Stimulated activated naive CD4-positive, alpha-beta T cell (primary cell): ENCODE measurements at regions not wholly inside any gene's neighbourhood (a gene's known extent, or its start where the extent isn't known, plus 50 kb on each side); places are given as distances from the start of the nearest gene placed in this dataset.
"Not testable (repeated sequence)": the region's sequence is repeated elsewhere in the genome, so short reads cannot be mapped to it uniquely, and the experiment has no call there.

Source experiments
- DNase-seq, 6 experiments: peaks; one replicate each; lab custom pipeline; 2025; lab: John Stamatoyannopoulos, UW

GRCh38 chr2:43071599-43072550 lies 154.5 kb downstream of the ZFP36L2 start:
- no peak for DNase-seq

DNA sequence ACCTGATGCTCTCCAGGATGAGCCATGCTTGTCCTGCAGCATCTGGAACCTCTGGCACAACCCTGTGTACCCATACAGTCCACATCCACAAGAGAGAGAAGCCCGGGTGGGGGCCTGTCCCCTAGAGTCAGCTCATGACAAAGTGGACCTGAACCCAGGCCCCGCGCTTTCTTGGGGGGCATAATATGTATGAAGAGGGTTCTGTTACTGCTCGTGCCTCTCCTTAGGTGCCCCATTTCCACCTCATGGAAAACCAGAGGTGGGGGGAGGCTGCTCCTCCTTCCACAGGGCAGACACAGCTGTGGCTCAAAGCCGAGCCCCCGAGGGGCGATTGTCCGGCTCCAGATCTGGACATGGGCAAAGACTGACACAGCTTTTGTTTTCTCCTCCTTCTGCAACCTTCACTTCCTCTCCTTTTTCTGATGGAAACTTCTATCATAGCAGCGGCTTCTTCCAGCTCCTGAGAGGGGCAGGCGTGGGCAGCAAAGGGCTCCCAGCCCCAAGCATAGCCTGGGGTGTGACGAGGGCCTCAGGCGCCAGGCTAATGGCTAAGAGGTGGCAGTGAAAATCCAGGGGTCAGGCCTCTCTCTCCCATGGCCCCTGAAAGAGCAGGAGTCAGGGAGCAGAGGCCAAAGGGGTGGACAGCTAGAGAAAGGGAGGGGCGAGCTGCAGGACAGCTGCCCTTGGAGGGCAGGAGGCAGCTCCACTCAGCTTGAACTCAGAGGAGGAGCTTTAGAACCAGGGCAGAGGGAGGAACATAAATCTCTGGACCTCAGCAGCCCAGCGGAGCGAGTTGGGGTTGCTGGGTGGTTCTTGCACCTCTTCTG lies 155.5 kb downstream of the ZFP36L2 start:
- no peak for DNase-seq

DNA sequence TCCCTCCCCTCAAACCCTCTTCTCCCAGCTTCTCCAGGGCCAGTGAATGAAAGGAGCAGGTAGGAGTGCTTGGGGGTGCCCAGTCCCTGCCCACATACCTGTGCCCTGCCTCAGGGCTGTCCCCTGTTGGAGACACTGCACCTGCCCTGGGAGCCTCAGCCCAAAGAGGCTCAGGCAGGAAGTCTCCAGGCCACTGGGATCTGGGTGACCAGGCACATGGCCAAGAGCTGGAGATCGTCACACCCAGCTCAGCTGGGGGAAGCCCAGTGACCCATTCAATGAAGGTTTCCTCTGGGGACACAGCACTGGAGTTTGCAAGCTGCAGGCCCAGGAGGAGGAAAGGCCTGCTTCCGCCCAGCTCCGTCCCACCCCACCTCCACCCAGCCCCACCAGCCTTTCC lies 156.4 kb downstream of the ZFP36L2 start:
- DNase-seq: no peak

DNA sequence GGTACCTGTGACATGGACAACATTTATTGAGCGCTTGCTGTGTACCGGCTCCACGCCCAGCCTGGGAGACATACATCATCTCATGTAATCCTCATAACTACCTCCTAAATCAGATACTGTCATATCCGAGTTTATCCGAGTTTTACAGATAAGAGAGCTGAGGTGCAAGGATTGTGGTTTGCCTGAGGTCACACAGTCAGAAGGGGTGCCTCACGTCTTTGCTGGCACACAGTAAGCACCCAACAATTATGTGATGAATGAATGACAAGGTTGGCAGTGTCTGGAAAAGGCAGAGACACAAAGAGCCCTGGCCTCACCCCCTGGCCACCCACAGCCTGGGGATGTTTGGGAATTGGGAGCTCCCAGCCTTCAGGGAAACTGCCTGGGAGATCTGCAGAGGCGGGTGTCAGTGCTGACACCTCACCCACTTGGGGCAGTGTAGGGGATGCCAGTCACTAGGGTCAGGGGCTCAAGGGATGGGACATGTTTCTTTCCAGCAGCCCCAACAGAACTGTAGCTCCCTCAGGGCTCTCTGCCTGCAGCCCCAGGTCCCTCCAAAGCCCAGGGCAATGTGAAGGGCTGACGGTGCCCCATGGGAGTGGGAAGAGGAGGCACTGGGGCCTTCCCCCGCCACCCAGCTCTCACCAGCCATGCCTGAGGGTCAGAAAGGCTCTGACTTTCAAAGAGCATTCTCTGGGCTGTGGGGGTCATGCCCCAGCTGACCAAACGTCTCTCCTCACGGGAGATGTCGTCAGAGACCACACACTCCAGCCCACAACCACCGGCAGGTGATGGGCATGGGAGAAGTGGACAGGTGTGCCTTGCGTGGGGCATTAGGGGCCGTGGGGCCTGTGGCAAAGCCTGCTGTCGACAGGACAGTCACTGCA lies 157.5 kb downstream of the ZFP36L2 start:
- DNase-seq: no peak

DNA sequence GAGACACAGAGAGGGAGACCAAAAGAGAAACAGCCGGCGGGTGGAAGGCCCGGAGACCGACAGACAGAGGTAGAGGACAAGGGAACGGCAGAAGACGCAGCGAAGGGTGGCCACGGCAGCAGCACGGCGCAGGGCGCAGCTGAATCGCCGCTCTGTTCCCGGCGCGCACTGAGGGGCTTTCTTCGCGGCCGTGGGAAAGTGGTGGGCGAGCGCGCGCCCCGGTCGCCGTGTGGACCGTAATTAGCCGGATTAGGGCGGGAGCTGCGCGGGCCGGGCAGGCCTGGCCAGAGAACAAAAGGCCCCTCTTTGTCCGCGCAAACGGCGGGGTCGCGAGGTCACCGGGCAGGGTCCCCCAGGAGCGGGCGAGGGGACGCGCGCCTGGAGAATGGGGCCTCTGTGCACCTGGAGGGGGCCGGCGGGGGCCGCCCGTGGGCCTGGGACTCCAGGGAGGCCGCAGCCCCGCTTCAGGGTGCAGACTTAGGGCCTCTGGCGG lies 158.3 kb downstream of the ZFP36L2 start:
- no peak for DNase-seq

DNA sequence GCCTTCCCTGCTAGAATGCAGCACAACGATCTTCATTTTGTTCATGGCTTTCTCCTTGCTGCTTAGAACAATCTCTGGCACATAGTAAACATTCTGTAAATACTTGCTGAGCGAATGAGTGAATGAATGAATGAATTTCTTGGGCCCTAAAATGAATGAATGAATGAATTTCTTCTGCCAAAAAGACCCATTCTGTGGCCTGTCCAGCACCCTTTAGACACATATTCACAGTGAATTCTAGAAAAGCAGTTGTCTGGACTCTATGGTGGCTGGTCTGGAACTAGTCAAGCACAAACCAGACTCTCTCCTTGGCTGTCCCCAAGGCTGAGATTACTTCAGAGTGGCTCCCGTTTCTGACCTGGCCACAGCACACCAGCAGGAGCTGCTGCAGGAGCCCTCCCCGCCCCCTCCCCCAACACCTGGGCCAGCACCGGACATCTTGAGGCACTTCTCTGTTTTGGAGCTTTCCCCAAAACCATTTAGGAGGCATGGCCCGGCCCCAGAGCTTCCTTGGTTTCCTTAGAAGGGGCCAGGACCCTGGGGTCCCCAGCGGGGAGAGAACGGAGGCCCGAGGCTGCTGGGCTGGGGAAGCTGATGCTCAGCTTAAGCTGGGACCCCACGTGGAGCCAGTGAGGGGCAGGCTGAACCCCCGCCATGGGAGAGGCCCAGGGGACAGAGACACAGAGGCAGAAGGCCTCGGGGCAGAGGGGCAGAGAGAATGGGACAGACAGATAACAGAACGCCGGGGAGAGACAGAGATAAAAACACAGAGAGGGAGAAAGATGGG lies 159.0 kb downstream of the ZFP36L2 start:
- DNase-seq: no peak

GRCh38 chr2:43066541-43067253 lies 159.7 kb downstream of the ZFP36L2 start:
- DNase-seq: not testable (repeated sequence)

GRCh38 chr2:43065871-43066270 lies 160.5 kb downstream of the ZFP36L2 start:
- DNase-seq: no peak

- DNase-seq: no peak
Observed at GRCh38 chr2:43065036-43065435, 161.4 kb downstream of the ZFP36L2 start.

GRCh38 chr2:43063096-43063495 lies 163.3 kb downstream of the ZFP36L2 start:
- not testable (repeated sequence) for DNase-seq

GRCh38 chr2:43062058-43062457 lies 164.3 kb downstream of the ZFP36L2 start:
- no peak for DNase-seq

DNA sequence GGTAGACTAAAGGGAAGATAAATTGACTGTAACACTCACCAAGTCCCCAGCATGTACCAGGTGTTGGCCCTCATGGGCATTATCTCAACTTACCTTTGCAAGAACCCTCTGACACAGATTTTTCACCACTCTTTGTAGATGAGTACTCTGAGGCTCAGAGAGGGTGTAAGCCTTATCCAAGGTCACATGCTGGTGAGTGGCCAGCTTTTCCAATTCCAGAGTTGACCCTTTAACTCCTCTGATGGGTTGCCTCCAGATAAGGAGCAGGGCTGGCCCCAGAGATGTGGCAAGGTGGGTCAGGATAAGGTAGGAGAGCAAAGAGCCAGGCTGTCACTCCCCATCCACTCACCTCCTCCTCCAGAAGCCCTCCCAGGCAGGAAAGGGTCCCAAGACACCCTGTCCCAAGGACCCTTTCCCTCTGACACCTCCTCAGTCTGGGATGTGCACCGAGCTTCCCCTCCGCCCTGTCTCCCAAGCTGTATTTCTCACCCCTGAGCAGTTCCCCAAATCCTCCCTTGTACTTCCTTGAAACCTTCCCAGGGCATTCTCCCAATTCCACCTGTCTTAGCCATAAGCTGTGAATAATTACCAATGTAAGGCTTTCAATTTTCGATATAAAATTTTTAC lies 165.9 kb downstream of the ZFP36L2 start:
- DNase-seq: no peak

DNA sequence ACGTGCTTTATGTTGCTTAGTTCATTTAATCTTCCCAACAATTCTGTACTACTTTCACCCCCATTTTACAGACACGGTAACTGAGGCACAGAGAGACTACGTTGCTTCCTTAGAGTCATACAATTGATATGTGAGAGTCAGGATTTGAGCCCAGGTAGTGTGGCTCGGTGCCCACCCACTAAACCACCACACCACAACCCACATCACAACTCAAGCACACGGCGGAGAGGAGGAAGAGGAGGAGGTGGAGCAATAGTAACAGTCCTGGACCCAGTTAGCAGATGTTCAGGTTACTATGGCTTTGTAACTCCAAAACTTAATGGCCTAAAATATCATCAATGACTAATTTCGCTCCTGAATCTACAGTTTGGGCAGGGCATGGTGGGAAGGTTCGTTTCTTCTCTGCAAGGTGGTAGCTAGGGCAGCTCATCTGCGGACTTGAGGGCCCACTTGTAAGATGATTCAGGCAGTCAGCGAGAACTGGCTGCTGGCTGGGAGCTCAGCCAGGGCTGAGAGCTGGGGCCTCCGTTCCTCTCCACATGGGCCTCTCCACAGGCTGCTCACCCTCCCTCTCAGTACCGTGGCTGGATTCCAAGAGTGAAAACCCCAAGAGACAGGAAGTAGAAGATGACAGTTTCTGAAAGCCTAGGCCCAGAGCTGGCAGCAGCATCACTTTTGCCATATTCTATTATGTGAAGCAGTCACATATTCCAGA lies 167.1 kb downstream of the ZFP36L2 start:
- DNase-seq: peak; percentile 35 to 78 (median 54)

DNA sequence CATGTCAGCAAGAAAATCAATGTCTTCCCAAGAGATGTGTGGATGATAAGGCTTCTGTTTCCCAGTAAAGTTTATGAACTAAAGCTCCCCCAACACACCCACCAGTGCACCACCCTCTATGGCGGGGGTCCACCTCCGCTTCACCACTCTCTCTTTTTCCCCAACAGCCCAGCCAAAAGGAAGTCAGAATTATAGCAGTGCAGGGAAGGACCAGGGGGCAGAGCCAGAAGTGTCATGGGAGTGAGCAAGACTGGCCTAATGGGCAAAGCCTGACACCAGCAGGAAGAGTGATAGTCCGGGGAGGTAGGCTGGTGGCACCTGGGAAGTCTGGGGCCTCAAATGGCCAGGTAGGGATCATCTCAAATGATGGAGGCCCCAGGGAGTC lies 167.7 kb downstream of the ZFP36L2 start:
- no peak for DNase-seq

DNA sequence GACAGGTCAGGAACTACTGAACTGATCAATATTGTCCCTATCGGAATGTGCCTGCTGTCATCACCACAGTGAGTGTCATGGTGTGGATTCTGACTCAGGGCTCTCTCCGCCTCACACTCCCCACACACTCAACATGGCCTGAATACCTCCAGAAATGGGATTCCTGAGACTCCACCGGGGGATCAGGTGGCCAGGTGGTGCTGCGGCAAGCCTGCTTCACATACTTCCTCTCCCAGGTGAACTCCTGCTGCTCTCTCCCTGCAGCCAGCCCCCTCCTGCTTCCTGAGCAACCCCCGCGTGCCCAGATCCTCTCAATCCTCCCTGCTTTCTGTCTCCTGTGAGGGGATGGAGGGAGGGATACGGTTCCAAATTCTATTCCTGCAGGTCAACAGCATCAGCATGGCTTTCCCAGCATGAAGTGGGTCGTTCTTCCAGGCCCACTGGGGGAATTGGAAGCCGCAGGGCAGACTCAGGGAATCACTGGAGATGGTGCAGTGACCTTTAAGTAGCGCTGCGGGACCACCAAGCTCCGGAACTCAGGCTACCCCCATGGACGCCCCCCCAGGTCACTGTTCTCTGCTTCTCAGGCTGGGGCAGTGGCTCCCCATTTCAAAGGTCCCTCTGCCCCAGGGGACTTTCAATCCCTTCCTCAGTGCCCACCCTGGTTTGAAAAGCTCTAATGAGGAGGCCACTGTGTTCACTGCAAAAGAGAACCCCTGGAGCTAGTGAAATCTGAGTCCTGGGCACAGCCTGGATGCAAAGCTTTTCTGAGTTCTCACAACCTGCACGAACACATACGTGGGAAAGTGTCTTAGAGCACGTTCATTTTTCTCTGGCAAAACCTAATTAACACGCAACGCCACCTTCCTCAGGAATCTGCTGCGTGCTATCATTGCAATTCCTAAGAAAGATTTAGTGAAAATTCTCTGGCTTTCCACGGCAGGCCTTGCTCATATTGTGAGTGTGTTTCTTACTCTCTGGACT lies 168.4 kb downstream of the ZFP36L2 start:
- no peak for DNase-seq

GRCh38 chr2:43057026-43057741 lies 169.2 kb downstream of the ZFP36L2 start:
- DNase-seq: no peak

- no peak for DNase-seq
Observed at GRCh38 chr2:43055985-43056384, 170.4 kb downstream of the ZFP36L2 start.
